ENCODE measurements at regions not wholly inside any gene's neighbourhood (a gene's known extent, or its start where the extent isn't known, plus 50 kb on each side); places are given as distances from the start of the nearest gene placed in this dataset.

DNA sequence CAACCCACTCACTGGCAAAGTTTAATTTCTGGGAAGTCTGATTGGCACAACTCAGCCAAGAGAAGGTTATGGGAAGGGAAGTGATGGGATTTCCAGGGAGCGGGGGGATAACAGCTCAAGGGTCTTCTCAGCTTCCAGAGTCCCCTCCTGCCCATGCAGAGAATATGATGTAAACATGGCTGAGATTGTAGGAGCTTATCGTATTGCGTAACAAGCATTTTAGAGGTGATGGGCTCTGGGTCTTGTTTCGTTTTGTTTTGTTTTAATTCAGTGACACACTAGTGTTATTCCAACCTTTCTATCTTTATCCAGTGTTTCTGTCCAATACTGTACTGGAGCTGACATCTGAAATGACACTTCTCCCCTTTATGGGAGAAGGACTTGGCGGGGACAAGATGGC, 762.1 kb upstream of the TMEM132C start:
- TF ChIP-seq, protein P1, sequence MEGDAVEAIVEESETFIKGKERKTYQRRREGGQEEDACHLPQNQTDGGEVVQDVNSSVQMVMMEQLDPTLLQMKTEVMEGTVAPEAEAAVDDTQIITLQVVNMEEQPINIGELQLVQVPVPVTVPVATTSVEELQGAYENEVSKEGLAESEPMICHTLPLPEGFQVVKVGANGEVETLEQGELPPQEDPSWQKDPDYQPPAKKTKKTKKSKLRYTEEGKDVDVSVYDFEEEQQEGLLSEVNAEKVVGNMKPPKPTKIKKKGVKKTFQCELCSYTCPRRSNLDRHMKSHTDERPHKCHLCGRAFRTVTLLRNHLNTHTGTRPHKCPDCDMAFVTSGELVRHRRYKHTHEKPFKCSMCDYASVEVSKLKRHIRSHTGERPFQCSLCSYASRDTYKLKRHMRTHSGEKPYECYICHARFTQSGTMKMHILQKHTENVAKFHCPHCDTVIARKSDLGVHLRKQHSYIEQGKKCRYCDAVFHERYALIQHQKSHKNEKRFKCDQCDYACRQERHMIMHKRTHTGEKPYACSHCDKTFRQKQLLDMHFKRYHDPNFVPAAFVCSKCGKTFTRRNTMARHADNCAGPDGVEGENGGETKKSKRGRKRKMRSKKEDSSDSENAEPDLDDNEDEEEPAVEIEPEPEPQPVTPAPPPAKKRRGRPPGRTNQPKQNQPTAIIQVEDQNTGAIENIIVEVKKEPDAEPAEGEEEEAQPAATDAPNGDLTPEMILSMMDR (IDR thresholded peaks at IDR 0.05; ENCODE audit: control insufficient read depth, insufficient read depth, low read depth, low read length, missing control alignments) = no peak
- DNase-seq (ENCODE audit: low read depth) = no peak
- H3K4me3 ChIP-seq (ENCODE audit: control insufficient read depth, low read depth, low read length) = no peak overlapping the region

- no peak overlapping the region for H3K4me3 ChIP-seq (ENCODE audit: control insufficient read depth, low read depth, low read length)
- TF ChIP-seq, protein P1 (IDR thresholded peaks at IDR 0.05; ENCODE audit: control insufficient read depth, insufficient read depth, low read depth, low read length, missing control alignments) = no peak
- no peak for DNase-seq (ENCODE audit: low read depth)
Measured at GRCh38 chr12:127507341-127507740, 759.6 kb upstream of the TMEM132C start.

DNA sequence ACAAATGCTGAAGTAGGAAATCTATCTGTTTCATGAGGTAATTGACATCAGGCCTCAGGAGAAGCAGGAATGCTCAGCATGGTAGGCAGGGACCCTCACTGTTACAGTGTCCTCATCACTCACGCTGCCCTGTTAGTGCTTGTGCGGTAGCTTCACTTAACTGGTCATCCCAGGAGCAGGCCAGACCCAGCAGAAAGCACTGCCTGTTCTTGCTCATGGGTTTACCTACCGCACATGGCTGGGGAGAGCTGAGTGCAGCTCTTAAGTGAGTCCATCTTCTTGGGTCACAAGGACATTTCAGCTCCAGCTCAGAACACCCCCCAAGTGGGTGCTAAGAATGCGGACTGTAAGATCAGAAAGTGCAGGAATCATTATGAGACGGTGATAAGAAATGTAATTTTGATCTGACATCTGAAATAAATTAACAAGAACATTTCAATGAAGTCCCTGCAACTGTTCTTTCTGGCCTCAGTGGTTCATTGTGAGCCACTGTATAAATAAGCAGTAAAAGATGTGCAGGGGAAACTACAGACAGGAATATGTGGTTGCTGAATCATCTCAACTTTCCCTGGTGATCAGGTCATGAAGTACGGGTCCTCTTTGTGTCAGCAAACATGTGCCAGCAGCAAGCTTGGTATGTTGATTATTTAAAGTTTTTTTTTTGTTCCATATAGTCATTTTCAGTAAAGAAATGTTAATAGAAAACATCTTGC, 757.7 kb upstream of the TMEM132C start:
- DNase-seq (ENCODE audit: low read depth) = peak; percentile 77
- no peak overlapping the region for H3K4me3 ChIP-seq (ENCODE audit: control insufficient read depth, low read depth, low read length)
- TF ChIP-seq, protein P1 (IDR thresholded peaks at IDR 0.05; ENCODE audit: control insufficient read depth, insufficient read depth, low read depth, low read length, missing control alignments) = no peak

- no peak overlapping the region for H3K4me3 ChIP-seq (ENCODE audit: control insufficient read depth, low read depth, low read length)
- TF ChIP-seq, protein P1 (IDR thresholded peaks at IDR 0.05; ENCODE audit: control insufficient read depth, insufficient read depth, low read depth, low read length, missing control alignments) = no peak
- no peak for DNase-seq (ENCODE audit: low read depth)
Measured at GRCh38 chr12:127515941-127516340, 751.0 kb upstream of the TMEM132C start.

GRCh38 chr12:127516467-127516866, 750.5 kb upstream of the TMEM132C start:
- TF ChIP-seq, protein P1 (IDR thresholded peaks at IDR 0.05; ENCODE audit: control insufficient read depth, insufficient read depth, low read depth, low read length, missing control alignments) = no peak
- no peak for DNase-seq (ENCODE audit: low read depth)
- H3K4me3 ChIP-seq (ENCODE audit: control insufficient read depth, low read depth, low read length) = no peak overlapping the region

GRCh38 chr12:127519779-127520178, 747.2 kb upstream of the TMEM132C start:
- no peak for DNase-seq (ENCODE audit: low read depth)
- H3K4me3 ChIP-seq (ENCODE audit: control insufficient read depth, low read depth, low read length) = no peak overlapping the region
- TF ChIP-seq, protein P1 (IDR thresholded peaks at IDR 0.05; ENCODE audit: control insufficient read depth, insufficient read depth, low read depth, low read length, missing control alignments) = no peak
